GM12892 (cell line): ENCODE measurements at regions not wholly inside any gene's neighbourhood (a gene's known extent, or its start where the extent isn't known, plus 50 kb on each side); places are given as distances from the start of the nearest gene placed in this dataset.

ENCODE experiments used
- POLR2AphosphoS5 ChIP-seq: IDR thresholded peaks from 2 replicates; pipeline ENCODE4 v1.6.1; 2011; ENCODE audit warnings: low read depth, low read length, control low read depth
- TAF1 ChIP-seq: IDR thresholded peaks from 2 replicates; pipeline ENCODE4 v1.6.1; 2011; ENCODE audit warnings: low read depth, mild to moderate bottlenecking, control low read depth, low read length, borderline replicate concordance

GRCh38 chr1:229062135-229062534, 208.8 kb upstream of the RAB4A start:
- TF ChIP-seq TAF1 (no peak), POLR2AphosphoS5 (no peak)
